HG03457 (cell line): ENCODE measurements at regions not wholly inside any gene's neighbourhood (a gene's known extent, or its start where the extent isn't known, plus 50 kb on each side); places are given as distances from the start of the nearest gene placed in this dataset.
A peak's percentile ranks its signal among the peaks of the same experiment; 100 is the strongest.

Source experiments
- ATAC-seq: cut with Tn5 transposase; IDR thresholded peaks from one replicate; pipeline ENCODE4 v1.9.1; 2021; ENCODE audit warnings: moderate number of reproducible peaks; ENCODE audit not compliant: unreplicated experiment

DNA sequence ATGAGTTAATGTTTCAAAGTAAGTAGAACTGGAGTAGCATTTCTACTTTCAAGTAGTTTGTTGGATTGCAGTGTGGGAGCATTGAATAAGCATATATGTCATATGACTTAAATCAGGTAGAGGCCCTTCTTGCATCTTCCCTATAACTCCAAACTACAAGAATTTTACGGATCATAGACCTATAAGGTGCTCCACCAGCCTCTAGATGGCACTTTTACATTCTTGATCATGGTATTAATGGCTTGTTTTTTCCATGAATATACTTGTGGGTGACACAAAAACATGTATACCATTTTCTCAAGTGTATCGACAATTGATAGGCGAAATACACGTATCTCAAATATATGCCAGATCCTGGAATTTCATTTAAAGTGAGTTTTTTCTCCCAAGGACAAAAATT lies 311.1 kb downstream of the ZPLD1 start:
- no peak for ATAC-seq

GRCh38 chr3:102747611-102748010 lies 312.8 kb downstream of the ZPLD1 start:
- no peak for ATAC-seq

- ATAC-seq = no peak
Observed at GRCh38 chr3:102748646-102749045, 313.8 kb downstream of the ZPLD1 start.

DNA sequence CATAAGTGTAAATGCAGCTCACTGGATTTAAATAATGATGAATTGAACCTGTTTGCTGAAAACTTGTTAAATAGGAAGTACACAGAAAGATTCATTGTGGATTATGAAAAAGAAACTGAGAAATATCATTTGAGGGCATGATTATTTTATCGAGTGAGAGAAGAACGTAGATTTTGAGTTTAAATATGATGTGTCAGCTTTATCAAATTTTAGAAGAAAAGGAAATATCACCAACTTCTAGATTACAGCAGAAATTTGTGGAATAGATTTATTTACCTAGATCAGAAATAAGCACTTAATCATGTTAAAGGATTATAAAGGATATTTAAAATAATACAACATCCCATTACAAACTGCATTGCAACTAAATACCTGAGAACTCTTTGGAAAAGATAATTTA lies 315.5 kb downstream of the ZPLD1 start:
- no peak for ATAC-seq

GRCh38 chr3:102753901-102754300 lies 319.1 kb downstream of the ZPLD1 start:
- no peak for ATAC-seq

DNA sequence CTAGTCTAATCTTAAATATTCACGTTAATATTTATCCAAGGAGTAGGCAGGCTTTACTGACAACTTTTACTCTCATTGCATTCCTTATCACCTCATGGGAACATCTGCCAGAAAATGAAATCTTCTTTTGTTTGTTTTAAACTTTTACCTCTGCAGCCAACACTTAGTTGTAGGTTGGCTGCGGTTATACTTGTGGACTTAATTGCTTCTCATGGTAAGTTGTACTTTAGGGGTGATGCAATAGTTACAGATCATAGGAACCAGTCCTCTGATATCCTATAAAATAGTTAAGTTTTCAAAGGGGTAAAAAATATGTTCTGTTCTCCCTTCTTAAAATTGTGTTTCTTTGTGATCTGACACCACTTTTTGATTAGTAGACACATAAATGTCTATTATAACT lies 321.9 kb downstream of the ZPLD1 start:
- no peak for ATAC-seq

DNA sequence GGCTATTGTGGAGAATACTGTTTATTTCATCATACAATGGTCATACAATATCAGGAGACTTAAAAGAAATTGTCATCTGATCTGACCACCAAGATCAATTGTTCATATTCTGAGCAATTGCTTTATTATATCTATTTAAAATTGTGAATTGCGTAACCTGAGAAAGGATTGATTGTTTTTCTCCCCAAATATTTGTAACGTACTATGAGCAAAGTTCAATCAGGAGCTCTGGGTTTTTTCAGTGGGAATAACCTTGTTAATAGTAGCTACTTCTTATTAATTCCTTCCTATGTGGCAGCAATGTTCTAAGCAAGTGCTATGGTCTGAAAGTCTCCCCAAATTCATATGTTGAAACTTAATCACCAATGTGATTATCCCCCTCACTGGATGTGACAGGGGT lies 323.1 kb downstream of the ZPLD1 start:
- no peak for ATAC-seq

DNA sequence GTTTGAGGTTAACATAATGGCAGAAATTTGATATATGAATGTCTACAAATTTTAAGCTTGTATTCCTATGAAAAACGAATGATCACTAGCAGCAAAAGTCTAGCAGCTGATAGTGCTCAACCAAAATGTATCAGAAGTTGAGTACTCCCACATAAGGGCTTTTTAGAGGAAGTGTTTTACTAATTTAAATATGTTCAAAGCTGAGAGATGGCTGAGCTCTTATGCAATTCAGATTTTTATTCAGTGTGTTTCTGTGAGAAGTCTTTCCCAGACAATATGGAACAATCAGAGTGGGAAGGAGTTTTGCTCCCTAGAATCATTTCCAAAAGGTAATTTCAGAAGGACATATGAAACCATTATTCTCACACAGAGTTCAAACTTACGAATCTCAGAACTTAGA lies 327.0 kb downstream of the ZPLD1 start:
- no peak for ATAC-seq

- ATAC-seq = no peak
Observed at GRCh38 chr3:102790747-102791325, 356.0 kb downstream of the ZPLD1 start.

DNA sequence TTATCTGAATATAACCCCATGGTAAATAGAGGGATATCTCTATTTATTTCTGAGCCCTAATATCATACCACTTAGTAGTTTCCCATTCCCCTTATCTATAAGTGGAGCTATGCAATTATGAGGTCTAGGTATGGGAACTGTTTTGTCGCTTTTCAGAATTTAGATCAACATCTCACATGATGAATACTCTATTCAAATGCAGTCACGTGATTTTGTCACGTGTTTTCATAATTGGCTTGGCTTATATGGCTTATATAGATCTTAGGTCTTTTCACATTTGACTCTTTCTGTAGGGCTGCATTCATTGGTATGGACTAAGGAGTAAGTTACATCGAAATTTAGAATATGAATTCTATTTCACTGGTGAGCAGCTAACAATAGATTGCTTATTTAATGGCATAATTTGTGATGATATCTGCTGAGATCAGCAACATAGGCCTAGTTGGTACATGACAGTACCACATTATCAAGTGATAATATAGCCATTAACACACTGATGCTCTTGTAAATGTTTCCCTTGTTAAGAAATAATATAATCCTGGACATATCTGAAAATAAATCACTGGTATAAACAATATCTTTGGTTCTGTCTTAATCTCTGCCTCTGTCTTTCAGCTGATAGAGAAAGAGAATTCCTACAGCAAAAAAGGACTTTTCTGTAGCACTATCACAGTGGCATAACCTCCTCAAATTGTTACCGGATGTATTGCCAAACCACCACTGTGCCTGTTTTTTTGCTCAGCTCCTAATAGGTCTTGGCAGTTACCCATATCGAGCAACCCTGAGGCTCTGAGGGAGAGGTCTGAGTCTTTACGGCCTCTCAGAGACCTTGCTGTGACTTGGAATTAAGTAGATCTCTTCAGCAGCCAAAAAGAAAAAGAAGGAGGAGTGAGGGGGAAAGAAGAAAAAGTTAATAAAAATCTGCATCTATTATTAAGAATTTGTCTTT lies 357.1 kb downstream of the ZPLD1 start:
- no peak for ATAC-seq

- ATAC-seq = no peak
Observed at GRCh38 chr3:102796804-102797203, 362.0 kb downstream of the ZPLD1 start.

GRCh38 chr3:102802819-102803420 lies 368.1 kb downstream of the ZPLD1 start:
- no peak for ATAC-seq

DNA sequence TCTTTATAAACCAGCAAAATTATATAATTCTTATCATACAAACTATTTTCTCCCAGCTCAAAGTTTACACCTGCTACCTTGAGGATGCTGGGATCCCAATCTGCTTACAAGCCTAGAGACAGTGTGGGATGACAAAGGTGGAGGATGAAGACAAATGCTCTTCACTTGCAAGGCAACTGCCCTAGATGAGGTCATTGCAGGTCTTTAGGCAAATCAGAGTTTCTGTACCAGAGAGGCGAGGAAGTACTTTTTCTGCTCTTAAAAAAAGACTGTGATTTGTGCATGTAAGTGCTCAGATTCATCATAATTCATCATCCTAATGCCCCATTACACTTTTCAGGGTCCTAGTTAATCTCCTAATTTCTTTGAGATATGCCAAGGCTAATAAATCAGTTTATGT lies 376.1 kb downstream of the ZPLD1 start:
- no peak for ATAC-seq

- ATAC-seq = no peak
Observed at GRCh38 chr3:102826636-102827035, 391.8 kb downstream of the ZPLD1 start.

GRCh38 chr3:102827386-102827785 lies 392.6 kb downstream of the ZPLD1 start:
- no peak for ATAC-seq

- ATAC-seq = no peak
Observed at GRCh38 chr3:102830415-102830814, 395.6 kb downstream of the ZPLD1 start.

- no peak for ATAC-seq
Observed at GRCh38 chr3:102841866-102842265, 407.1 kb downstream of the ZPLD1 start.

- peak; percentile 92 for ATAC-seq
Observed at GRCh38 chr3:102866845-102867244, 432.0 kb downstream of the ZPLD1 start.

- no peak for ATAC-seq
Observed at GRCh38 chr3:102883515-102883914, 448.7 kb downstream of the ZPLD1 start.

DNA sequence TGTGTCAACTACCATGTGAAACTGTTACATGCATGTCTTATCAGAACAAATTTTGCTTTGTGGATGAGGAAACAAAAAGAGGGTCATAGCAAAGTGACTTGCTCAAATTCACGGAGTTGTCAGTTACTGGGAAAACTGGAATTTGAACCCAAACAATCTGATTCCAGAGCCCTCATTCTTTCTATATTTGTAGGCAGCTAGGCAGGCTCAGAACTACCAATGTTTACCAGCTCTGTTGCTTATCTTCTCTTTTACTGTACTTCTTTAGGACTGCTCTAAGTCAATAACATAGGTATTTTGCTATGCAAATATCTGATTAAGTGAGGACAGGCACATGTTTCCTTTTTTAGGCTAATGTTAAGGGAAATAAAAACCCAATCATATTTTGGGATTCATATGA lies 450.5 kb downstream of the ZPLD1 start:
- no peak for ATAC-seq

GRCh38 chr3:102887431-102887830 lies 452.6 kb downstream of the ZPLD1 start:
- ATAC-seq = no peak
